ENCODE measurements at regions not wholly inside any gene's neighbourhood (a gene's known extent, or its start where the extent isn't known, plus 50 kb on each side); places are given as distances from the start of the nearest gene placed in this dataset.

DNA sequence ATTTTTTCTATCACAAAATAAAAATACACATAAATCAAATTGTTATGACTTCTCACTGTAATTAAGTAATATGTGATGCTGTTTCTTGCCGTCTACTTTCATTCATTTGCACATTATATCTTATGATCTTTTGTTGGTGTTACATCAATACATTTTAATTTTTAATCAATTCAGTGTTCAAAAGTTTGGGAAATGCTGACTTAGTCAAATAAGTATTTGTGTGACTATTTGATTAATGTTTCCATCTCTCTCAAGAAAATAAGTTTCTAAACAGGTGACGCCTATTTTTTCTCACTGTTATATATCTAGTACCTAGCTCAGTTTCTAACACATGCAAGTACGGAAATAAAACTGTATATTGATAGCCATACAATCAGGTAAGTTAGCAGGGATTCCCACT lies 329.5 kb upstream of the KIRREL3 start:
- Histone ChIP-seq H3K4me3 (replicated peaks in 1 of 3; ENCODE audit: insufficient read depth in 1 of 3, low read depth in 1 of 3, low read length in 3 of 3) (no peak overlapping the region), H2AFZ (ENCODE audit: low read depth, low read length) (no peak overlapping the region), H3K27ac (ENCODE audit: insufficient read depth, low read depth, low read length) (no peak overlapping the region), H3K9me3 (replicated peaks; ENCODE audit: control insufficient read depth, insufficient read depth, low read length) (peaks cover 3% of the 10 kb centered on the region), H3K36me3 (ENCODE audit: control insufficient read depth in 2 of 2, extremely low read depth in 1 of 2, insufficient read depth in 2 of 2, low read length in 2 of 2) (no peaks in the 10 kb centered on the region), H3K79me2 (ENCODE audit: control insufficient read depth, insufficient read depth, low read length) (no peaks in the 10 kb centered on the region), H3K9me1 (replicated peaks; ENCODE audit: control insufficient read depth, extremely low read depth, insufficient read depth, low read length) (no peaks in the 10 kb centered on the region), H3K4me2 (ENCODE audit: insufficient read depth, low read length) (no peak overlapping the region), H4K20me1 (replicated peaks; ENCODE audit: control insufficient read depth, extremely low read depth, insufficient read depth, low read length) (no peaks in the 10 kb centered on the region), H3K9ac (replicated peaks; ENCODE audit: extremely low read depth, insufficient read depth, low read length) (no peak overlapping the region), H3K27me3 (ENCODE audit: control insufficient read depth in 2 of 2, insufficient read depth in 2 of 2, low read length in 2 of 2) (no peaks in the 10 kb centered on the region), H3K4me1 (ENCODE audit: control insufficient read depth, extremely low read depth, insufficient read depth, low read length) (no peaks in the 10 kb centered on the region)
- dilution Hi-C loops (cut with MboI; ENCODE audit: extremely low pct_ligation_motif_present, low sequenced_read_pairs) = no loop called here
- no peak for TF ChIP-seq EZH2 (IDR thresholded peaks at IDR 0.05; ENCODE audit: borderline replicate concordance, low read depth, low read length, severe bottlenecking)
- no peak for TF ChIP-seq POLR2A (IDR thresholded peaks at IDR 0.05; ENCODE audit: low read depth, low read length)
- TF ChIP-seq JUN (IDR thresholded peaks at IDR 0.05; ENCODE audit: borderline replicate concordance, insufficient read depth, insufficient read length, low read depth) = no peak
- TF ChIP-seq MYC (IDR thresholded peaks at IDR 0.05; ENCODE audit: low read depth, low read length) = no peak
- no peak for TF ChIP-seq MAX (IDR thresholded peaks at IDR 0.05; ENCODE audit: insufficient read depth, insufficient read length)
- no peak for TF ChIP-seq FOS (IDR thresholded peaks at IDR 0.05; ENCODE audit: borderline replicate concordance, insufficient read depth, low read length)
- no peak for TF ChIP-seq POLR2AphosphoS5 (IDR thresholded peaks at IDR 0.05; ENCODE audit: insufficient read depth, low read depth, low read length)
- TF ChIP-seq CTCF (IDR thresholded peaks at IDR 0.05; ENCODE audit: extremely low read depth in 1 of 2, insufficient read depth in 1 of 2, low read depth in 1 of 2, low read length in 2 of 2) = no peak
- TF ChIP-seq GATA2 (IDR thresholded peaks at IDR 0.05; ENCODE audit: insufficient read depth, insufficient read length, low read depth, low read length) = no peak
- BruUV-seq (replicated peaks) = no TSS peak
- intact Hi-C loops (cut with micrococcal nuclease) = no loop called here
- POLR2A ChIA-PET = no interaction called here
- DNase-seq (ENCODE audit: low read depth, low spot score) (no peak), FAIRE-seq (no peak)
- CTCF ChIA-PET = no interaction called here

Measured in endothelial cell of umbilical vein (primary cell).